Activated CD4-positive, alpha-beta T cell treated with anti-CD3 and anti-CD28 coated beads, Interleukin-10, Interleukin-2, amounts not matched to agents 100 ng/mL and 50 ng/mL, durations not matched to agents 16 hours and 8 hours (primary cell): ENCODE measurements at regions not wholly inside any gene's neighbourhood (a gene's known extent, or its start where the extent isn't known, plus 50 kb on each side); places are given as distances from the start of the nearest gene placed in this dataset.
"Not testable (repeated sequence)": the region's sequence is repeated elsewhere in the genome, so short reads cannot be mapped to it uniquely, and the experiment has no call there.

ENCODE experiments used
- DNase-seq: peaks from one replicate; pipeline ENCODE4 v3.0.0-alpha.2; 2020

- no peak for DNase-seq
Measured at GRCh38 chr4:155037031-155037430, 171.4 kb upstream of the NPY2R start.

DNA sequence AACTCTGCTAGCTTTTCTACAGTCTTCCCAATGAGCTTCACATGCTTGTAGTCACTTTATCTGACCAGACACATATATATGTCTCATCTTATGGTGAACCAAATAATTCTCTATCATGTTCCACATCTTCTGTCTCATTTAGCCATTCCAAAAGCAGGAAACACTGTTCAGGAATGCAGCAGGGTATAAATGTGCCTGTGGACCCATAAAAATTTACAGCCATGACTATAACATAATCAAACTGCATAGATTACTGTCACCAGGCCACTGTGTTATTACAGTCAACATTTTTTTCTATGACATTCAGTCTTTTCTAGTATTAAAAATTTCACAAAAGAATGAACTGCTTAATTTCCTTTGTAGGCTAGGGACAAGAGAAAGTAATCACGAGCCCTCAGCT lies 170.0 kb upstream of the NPY2R start:
- DNase-seq: no peak

DNA sequence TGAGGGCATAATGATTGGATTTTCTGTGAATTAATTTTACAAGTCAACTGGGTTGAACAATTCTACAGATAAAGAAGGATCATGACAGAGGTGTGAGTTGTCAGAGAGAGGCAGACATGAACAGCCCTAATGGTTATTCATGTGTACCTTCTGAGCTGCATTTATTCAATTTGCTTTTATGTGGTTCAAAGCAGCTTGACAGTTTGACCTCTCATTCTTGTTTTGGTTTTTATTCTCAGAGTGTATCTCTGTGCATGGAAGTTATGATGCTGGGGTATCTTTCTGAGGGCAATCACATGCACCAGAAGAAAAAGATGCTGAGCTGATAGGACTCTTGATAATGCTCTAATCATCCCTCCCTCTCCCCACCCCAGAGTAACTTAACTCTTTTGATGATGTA lies 169.3 kb upstream of the NPY2R start:
- DNase-seq: no peak

DNA sequence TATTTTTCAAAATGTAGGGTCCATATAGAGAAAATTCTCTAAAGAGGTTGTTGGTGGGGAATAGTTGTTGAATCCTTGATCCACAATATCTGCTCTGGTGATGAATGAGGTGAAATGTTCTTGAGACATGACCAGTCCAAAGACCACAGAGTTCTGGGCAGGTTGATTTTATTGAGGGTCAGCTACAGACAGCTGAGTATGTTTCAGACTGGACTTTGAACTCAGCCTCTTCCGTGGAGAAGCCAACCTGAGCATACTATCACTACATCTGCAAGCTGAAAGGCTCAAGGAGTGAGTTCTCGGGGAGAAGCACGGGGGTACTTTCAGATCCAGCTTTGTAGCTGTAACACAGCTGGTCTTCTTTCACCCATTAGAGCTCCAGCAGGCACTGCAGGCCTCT lies 168.4 kb upstream of the NPY2R start:
- DNase-seq: no peak

DNA sequence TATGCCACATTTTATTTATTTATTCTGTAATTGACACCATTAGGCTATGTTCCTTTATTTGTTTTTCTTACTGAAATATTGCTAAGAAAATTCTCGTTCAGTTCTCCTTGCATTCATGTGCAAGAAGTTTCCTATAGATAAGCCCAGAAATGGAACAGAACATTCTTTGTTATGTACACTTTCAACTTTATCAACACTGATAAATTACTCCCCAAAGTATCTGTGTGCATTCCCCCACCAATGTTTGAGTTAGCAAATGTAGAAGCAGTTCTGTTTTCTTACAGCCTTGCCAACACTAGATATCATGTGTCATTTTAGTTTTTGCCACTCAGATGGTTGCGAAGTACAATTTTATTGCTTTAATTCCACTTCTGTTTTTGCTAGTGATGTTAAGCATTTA lies 166.4 kb upstream of the NPY2R start:
- DNase-seq: no peak

GRCh38 chr4:155044251-155044650 lies 164.2 kb upstream of the NPY2R start:
- DNase-seq: not testable (repeated sequence)

GRCh38 chr4:155047755-155048154 lies 160.7 kb upstream of the NPY2R start:
- no peak for DNase-seq

DNA sequence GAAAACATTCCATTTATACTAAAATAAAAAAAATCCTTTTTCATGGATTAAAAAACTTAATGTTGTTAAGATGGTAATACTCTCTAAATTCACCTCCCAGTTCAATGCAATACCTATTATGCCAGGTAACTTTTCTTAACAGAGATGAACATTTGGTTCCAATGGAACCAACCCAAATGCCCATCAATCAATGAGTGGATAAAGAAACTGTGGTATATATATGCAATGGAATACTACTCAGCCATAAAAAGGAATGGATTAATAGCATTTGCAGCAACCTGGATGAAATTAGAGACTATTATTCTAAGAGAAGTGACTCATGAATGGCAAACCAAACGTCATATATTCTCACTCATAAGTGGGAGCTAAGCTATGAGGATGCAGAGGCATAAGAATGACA lies 154.4 kb upstream of the NPY2R start:
- not testable (repeated sequence) for DNase-seq

- DNase-seq: no peak
Measured at GRCh38 chr4:155060419-155060818, 148.0 kb upstream of the NPY2R start.

- DNase-seq: no peak
Measured at GRCh38 chr4:155060873-155061272, 147.6 kb upstream of the NPY2R start.

- no peak for DNase-seq
Measured at GRCh38 chr4:155062948-155063347, 145.5 kb upstream of the NPY2R start.

DNA sequence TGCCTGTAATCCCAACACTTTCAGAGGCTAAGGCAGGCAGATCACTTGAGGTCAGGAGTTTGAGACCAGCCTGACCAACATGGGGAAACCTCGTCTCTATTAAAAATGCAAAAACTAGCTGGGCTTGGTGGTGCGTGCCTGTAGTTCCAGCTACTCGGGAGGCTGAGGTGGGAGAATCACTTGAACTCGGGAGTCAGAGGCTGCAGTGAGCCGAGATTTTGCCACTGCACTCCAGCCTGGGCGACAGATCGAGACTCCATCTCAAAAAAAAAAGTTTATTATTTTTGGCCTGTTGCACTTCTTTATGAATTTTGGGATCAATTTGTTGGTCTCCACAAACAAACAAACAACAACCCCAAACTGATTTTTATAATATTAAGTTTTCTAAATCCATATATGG lies 143.5 kb upstream of the NPY2R start:
- not testable (repeated sequence) for DNase-seq

GRCh38 chr4:155066871-155067270 lies 141.6 kb upstream of the NPY2R start:
- no peak for DNase-seq

DNA sequence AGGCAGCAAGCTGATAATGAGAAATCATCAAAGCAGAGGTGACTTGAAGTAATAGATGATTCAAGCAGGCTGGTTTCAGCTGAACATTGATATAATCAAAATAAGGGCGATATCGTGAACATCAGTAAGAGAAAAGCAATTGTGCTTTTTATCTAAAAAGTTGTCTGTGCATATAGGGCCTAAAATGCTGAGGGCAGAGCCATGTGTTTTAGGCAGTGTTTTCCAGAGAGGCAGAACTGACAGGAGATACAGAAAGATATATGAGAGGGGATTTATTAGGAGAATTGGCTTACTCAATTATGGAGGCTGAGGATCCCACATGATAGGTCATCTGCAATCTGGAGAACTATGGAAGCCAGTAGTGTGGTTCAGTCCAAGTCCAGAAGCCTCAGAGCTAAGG lies 136.5 kb upstream of the NPY2R start:
- no peak for DNase-seq

- peak; percentile 1 for DNase-seq
Measured at GRCh38 chr4:155072417-155072816, 136.0 kb upstream of the NPY2R start.

DNA sequence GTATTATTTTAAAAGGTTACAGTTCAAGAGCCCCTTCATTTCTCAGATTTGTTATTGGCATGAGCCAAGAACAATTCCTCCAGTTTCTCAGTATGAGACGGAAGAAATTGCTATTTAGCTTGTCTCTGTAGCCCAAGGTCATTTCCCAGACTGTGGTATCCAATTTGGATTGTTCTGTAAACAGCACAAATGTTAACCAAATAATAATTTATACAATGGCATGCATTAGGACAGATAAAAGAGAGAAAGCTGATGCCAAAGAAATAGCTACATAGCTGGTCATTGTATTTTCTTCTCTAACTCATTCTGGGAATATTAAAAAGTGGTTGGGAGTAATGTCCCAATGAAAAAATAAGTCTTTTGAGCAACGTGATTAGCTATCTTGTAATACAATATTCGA lies 134.6 kb upstream of the NPY2R start:
- no peak for DNase-seq

DNA sequence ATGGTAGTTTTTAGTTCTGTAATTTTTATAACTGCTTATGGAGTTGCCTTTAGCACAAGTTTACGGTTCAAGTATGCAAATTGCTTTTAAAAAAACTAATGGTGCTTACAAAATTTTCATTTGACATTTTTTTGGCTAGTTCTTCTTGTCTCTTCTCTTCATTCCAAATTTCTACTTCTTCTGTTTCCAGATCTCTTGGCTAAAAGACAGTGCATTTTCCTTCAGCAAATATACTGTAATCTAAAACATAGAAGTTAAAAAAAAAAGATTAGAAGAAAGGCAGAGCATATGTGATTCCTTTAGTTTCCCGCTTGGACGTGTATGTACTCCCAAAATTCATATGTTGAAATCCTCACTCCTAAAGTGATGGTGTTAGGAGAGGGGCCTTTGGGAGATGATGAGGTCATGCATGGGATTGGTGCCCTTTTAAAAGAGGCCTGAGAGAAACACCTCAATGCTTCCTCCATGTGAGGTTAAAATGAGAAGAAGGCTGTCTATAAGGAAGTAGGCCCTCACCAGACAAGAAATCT lies 132.1 kb upstream of the NPY2R start:
- no peak for DNase-seq

DNA sequence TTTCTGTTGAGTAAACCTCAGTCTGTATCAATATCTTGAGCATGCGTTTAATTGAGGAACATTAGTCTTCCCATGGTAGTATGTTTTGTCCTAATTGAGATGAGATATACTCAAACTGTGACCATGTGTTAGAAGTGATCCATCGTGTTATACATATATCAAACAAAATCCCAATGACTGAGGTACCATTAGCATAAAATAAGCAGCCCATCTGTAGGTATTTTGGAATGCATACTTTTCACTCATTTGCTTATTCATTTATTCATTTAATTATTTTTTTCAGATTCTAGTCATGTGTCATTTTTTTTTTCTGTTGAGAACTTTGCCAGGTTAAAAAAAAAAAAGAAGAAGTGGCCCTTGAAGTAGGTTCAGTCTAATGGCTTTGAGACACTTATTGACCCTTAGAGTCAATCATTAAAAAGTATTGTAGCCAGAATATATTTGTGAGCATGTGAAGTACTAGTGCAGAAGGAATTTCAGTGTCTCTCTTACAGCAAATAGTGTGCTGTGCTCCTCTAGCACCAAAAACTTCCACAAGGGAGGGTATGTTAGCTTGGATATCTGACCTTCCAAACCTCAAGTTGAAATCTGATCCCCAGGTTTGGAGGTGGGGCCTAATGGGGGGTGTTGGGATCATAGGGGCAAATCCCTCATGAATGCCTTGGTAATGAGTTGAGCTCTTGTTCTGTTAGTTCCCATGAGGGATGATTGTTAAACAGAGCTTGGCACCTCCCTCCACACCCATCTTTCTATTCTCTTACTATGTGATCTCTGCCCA lies 130.8 kb upstream of the NPY2R start:
- DNase-seq: no peak

GRCh38 chr4:155079871-155080270 lies 128.6 kb upstream of the NPY2R start:
- no peak for DNase-seq

DNA sequence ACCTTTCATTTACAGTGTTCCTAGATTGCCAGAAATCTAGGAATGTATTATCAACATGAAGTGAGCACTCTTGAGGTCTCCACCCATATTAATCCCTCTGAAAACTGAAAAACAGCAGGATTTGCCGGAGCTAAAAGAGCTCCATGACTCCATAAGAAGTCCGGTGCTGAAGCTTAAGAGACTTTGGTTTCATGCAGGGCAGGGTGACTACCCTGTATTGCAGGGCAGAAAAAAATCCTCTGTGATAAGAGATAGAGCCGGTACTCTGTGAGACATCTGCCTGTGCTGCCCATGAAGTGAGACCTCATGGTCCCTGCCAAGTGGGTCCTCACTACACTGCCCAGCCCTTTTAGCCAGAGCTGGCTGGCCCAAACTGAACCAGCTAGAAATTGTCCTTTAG lies 127.2 kb upstream of the NPY2R start:
- DNase-seq: no peak

GRCh38 chr4:155085843-155086530 lies 122.4 kb upstream of the NPY2R start:
- DNase-seq: no peak

GRCh38 chr4:155094201-155094820 lies 114.1 kb upstream of the NPY2R start:
- DNase-seq: no peak

- no peak for DNase-seq
Measured at GRCh38 chr4:155099231-155099630, 109.2 kb upstream of the NPY2R start.

GRCh38 chr4:155106629-155107028 lies 101.8 kb upstream of the NPY2R start:
- no peak for DNase-seq
